Rectal smooth muscle tissue (tissue), 1 donor: ENCODE measurements at regions not wholly inside any gene's neighbourhood (a gene's known extent, or its start where the extent isn't known, plus 50 kb on each side); places are given as distances from the start of the nearest gene placed in this dataset.
A peak's percentile ranks its signal among the peaks of the same experiment; 100 is the strongest.

Experiments used
- H3K27ac ChIP-seq: one replicate; pipeline ENCODE4 v1.7.0; 2013; ENCODE audit warnings: low read depth, low read length, inconsistent platforms
- H3K27me3 ChIP-seq: one replicate; pipeline ENCODE4 v1.7.0; 2013; ENCODE audit warnings: low read length; ENCODE audit not compliant: control insufficient read depth, insufficient read depth
- H3K36me3 ChIP-seq: one replicate; pipeline ENCODE4 v1.7.0; 2013; ENCODE audit warnings: low read length; ENCODE audit not compliant: control insufficient read depth, insufficient read depth
- H3K4me1 ChIP-seq: one replicate; pipeline ENCODE4 v1.7.0; 2013; ENCODE audit warnings: low read length; ENCODE audit not compliant: control insufficient read depth, insufficient read depth
- H3K4me3 ChIP-seq: one replicate; pipeline ENCODE4 v1.7.0; 2013; ENCODE audit warnings: low read length
- H3K9ac ChIP-seq: one replicate; pipeline ENCODE4 v1.7.0; 2013; ENCODE audit warnings: low read length

GRCh38 chr15:31470756-31471155, 144.1 kb downstream of the KLF13 start:
- Histone ChIP-seq H3K4me3 (no peak overlapping the region), H3K4me1 (no peaks in the 10 kb centered on the region), H3K27me3 (no peaks in the 10 kb centered on the region), H3K9ac (no peak overlapping the region), H3K36me3 (no peaks in the 10 kb centered on the region), H3K27ac (no peak overlapping the region)

- Histone ChIP-seq H3K4me3 (no peak overlapping the region), H3K27me3 (no peaks in the 10 kb centered on the region), H3K27ac (no peak overlapping the region), H3K36me3 (no peaks in the 10 kb centered on the region), H3K4me1 (no peaks in the 10 kb centered on the region), H3K9ac (no peak overlapping the region)
Measured at GRCh38 chr15:31471731-31472430, 145.2 kb downstream of the KLF13 start.

- Histone ChIP-seq H3K27me3 (no peaks in the 10 kb centered on the region), H3K36me3 (no peaks in the 10 kb centered on the region), H3K4me3 (peak overlapping the region; percentile 2), H3K4me1 (no peaks in the 10 kb centered on the region), H3K27ac (no peak overlapping the region), H3K9ac (no peak overlapping the region)
Measured at GRCh38 chr15:31472636-31473384, 146.2 kb downstream of the KLF13 start.

GRCh38 chr15:31473385-31474058, 146.9 kb downstream of the KLF13 start:
- no peaks in the 10 kb centered on the region for H3K27me3 ChIP-seq
- H3K9ac ChIP-seq, result no peak overlapping the region
- no peaks in the 10 kb centered on the region for H3K36me3 ChIP-seq
- peak overlapping the region; percentile 2 for H3K4me3 ChIP-seq
- H3K4me1 ChIP-seq, result no peaks in the 10 kb centered on the region
- H3K27ac ChIP-seq, result no peak overlapping the region

- no peaks in the 10 kb centered on the region for H3K27me3 ChIP-seq
- no peaks in the 10 kb centered on the region for H3K4me1 ChIP-seq
- H3K27ac ChIP-seq, result no peak overlapping the region
- H3K4me3 ChIP-seq, result no peak overlapping the region
- no peaks in the 10 kb centered on the region for H3K36me3 ChIP-seq
- H3K9ac ChIP-seq, result no peak overlapping the region
Measured at GRCh38 chr15:31474059-31474868, 147.6 kb downstream of the KLF13 start.

- no peak overlapping the region for H3K9ac ChIP-seq
- no peaks in the 10 kb centered on the region for H3K36me3 ChIP-seq
- H3K4me3 ChIP-seq, result no peak overlapping the region
- H3K4me1 ChIP-seq, result no peaks in the 10 kb centered on the region
- H3K27me3 ChIP-seq, result no peaks in the 10 kb centered on the region
- no peak overlapping the region for H3K27ac ChIP-seq
Measured at GRCh38 chr15:31476236-31476810, 149.7 kb downstream of the KLF13 start.

GRCh38 chr15:31476866-31477265, 150.2 kb downstream of the KLF13 start:
- no peak overlapping the region for H3K9ac ChIP-seq

GRCh38 chr15:31477301-31477700, 150.7 kb downstream of the KLF13 start:
- H3K4me3 ChIP-seq, result no peak overlapping the region
- no peak overlapping the region for H3K27ac ChIP-seq
- H3K4me1 ChIP-seq, result no peaks in the 10 kb centered on the region
- peaks cover 5% of the 10 kb centered on the region for H3K27me3 ChIP-seq
- no peaks in the 10 kb centered on the region for H3K36me3 ChIP-seq
- no peak overlapping the region for H3K9ac ChIP-seq

More at GRCh38 chr15:31476866-31477265, 150.2 kb downstream of the KLF13 start:
- Histone ChIP-seq H3K4me1 (no peaks in the 10 kb centered on the region), H3K27ac (no peak overlapping the region), H3K4me3 (no peak overlapping the region), H3K36me3 (no peaks in the 10 kb centered on the region), H3K27me3 (peaks cover under 1% of the 10 kb centered on the region)

GRCh38 chr15:31477851-31478701, 151.4 kb downstream of the KLF13 start:
- H3K27ac ChIP-seq, result no peak overlapping the region

GRCh38 chr15:31478702-31479221, 152.1 kb downstream of the KLF13 start:
- Histone ChIP-seq H3K27me3 (peaks cover 5% of the 10 kb centered on the region), H3K27ac (no peak overlapping the region), H3K4me1 (no peaks in the 10 kb centered on the region), H3K36me3 (no peaks in the 10 kb centered on the region), H3K4me3 (no peak overlapping the region), H3K9ac (no peak overlapping the region)

More at GRCh38 chr15:31477851-31478701, 151.4 kb downstream of the KLF13 start:
- Histone ChIP-seq H3K4me1 (no peaks in the 10 kb centered on the region), H3K4me3 (no peak overlapping the region), H3K27me3 (peaks cover 5% of the 10 kb centered on the region), H3K9ac (no peak overlapping the region), H3K36me3 (no peaks in the 10 kb centered on the region)
